ENCODE measurements at regions not wholly inside any gene's neighbourhood (a gene's known extent, or its start where the extent isn't known, plus 50 kb on each side); places are given as distances from the start of the nearest gene placed in this dataset.

GRCh38 chr10:21296575-21297355 lies 228.7 kb downstream of the SKIDA1 start:
- no peaks in the 10 kb centered on the region for H3K4me1 ChIP-seq (ENCODE audit: control insufficient read depth in 2 of 2, insufficient read depth in 2 of 2, low read length in 2 of 2)
- H3K27me3 ChIP-seq (ENCODE audit: control insufficient read depth in 2 of 2, insufficient read depth in 2 of 2, low read length in 2 of 2): peaks cover 5 to 11% of the 10 kb centered on the region in 2 donors
- H3K27ac ChIP-seq (ENCODE audit: low read depth in 2 of 2, low read length in 2 of 2): no peak overlapping the region
- no peak overlapping the region for H3K4me3 ChIP-seq (ENCODE audit: low read length in 2 of 2)
- no peak overlapping the region for H3K9ac ChIP-seq (ENCODE audit: low read depth in 1 of 2, low read length in 2 of 2)
- no peaks in the 10 kb centered on the region for H3K36me3 ChIP-seq (ENCODE audit: control insufficient read depth in 2 of 2, insufficient read depth in 2 of 2, low read length in 2 of 2)
- H3K9me3 ChIP-seq (ENCODE audit: control insufficient read depth in 2 of 2, low read length in 2 of 2): no peaks in the 10 kb centered on the region

GRCh38 chr10:21293518-21294356 lies 231.7 kb downstream of the SKIDA1 start:
- H3K4me3 ChIP-seq (ENCODE audit: low read length in 2 of 2): no peak overlapping the region
- H3K9me3 ChIP-seq (ENCODE audit: control insufficient read depth in 2 of 2, low read length in 2 of 2): no peaks in the 10 kb centered on the region
- H3K36me3 ChIP-seq (ENCODE audit: control insufficient read depth in 2 of 2, insufficient read depth in 2 of 2, low read length in 2 of 2): no peaks in the 10 kb centered on the region
- no peak overlapping the region for H3K9ac ChIP-seq (ENCODE audit: low read depth in 1 of 2, low read length in 2 of 2)
- H3K4me1 ChIP-seq (ENCODE audit: control insufficient read depth in 2 of 2, insufficient read depth in 2 of 2, low read length in 2 of 2): no peaks in the 10 kb centered on the region
- no peak overlapping the region for H3K27ac ChIP-seq (ENCODE audit: low read depth in 2 of 2, low read length in 2 of 2)
- H3K27me3 ChIP-seq (ENCODE audit: control insufficient read depth in 2 of 2, insufficient read depth in 2 of 2, low read length in 2 of 2): peaks cover 5 to 11% of the 10 kb centered on the region in 2 donors

GRCh38 chr10:21292763-21293517 lies 232.5 kb downstream of the SKIDA1 start:
- H3K9ac ChIP-seq (ENCODE audit: low read depth in 1 of 2, low read length in 2 of 2): no peak overlapping the region

DNA sequence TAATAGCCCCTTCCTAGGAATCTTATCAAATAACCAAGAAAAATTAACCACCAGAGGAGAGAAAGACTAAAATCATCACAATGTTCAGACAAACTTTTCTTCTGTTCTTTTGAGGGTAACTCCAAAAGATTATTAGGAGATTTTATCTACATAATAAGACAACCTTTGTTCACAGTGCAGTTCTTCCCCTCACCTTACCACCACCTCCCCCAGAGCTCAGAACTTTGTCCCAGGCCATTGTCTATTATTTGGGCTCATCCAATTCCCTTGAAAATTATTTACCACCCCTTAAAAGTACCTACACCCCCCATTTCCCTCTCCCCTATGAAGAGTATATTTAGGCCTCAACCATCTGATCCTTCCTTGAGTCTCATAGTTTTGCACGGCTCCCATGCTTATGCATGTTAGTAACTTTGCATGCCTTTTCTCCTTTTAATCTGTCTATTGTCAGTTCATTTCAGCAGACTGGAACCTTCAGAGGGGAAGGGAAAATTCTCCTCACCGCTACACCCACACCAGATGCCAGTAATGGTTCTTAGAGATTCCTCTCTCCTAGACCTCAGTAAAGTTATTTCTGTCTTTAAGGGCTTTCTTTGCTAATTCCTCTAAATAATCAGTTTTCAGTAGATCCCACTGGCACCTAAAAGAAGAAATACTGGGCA lies 234.9 kb downstream of the SKIDA1 start:
- Histone ChIP-seq H3K36me3 (ENCODE audit: control insufficient read depth in 2 of 2, insufficient read depth in 2 of 2, low read length in 2 of 2) (no peaks in the 10 kb centered on the region), H3K27me3 (ENCODE audit: control insufficient read depth in 2 of 2, insufficient read depth in 2 of 2, low read length in 2 of 2) (peaks cover 5 to 11% of the 10 kb centered on the region in 2 donors), H3K27ac (ENCODE audit: low read depth in 2 of 2, low read length in 2 of 2) (no peak overlapping the region), H3K4me1 (ENCODE audit: control insufficient read depth in 2 of 2, insufficient read depth in 2 of 2, low read length in 2 of 2) (no peaks in the 10 kb centered on the region), H3K4me3 (ENCODE audit: low read length in 2 of 2) (no peak overlapping the region), H3K9me3 (ENCODE audit: control insufficient read depth in 2 of 2, low read length in 2 of 2) (no peaks in the 10 kb centered on the region), H3K9ac (ENCODE audit: low read depth in 1 of 2, low read length in 2 of 2) (no peak overlapping the region)

More at GRCh38 chr10:21292763-21293517, 232.5 kb downstream of the SKIDA1 start:
- Histone ChIP-seq H3K36me3 (ENCODE audit: control insufficient read depth in 2 of 2, insufficient read depth in 2 of 2, low read length in 2 of 2) (no peaks in the 10 kb centered on the region), H3K27ac (ENCODE audit: low read depth in 2 of 2, low read length in 2 of 2) (no peak overlapping the region), H3K27me3 (ENCODE audit: control insufficient read depth in 2 of 2, insufficient read depth in 2 of 2, low read length in 2 of 2) (peaks cover 5 to 11% of the 10 kb centered on the region in 2 donors), H3K4me3 (ENCODE audit: low read length in 2 of 2) (peak overlapping the region in 1 of 2 donors; percentile 46), H3K9me3 (ENCODE audit: control insufficient read depth in 2 of 2, low read length in 2 of 2) (no peaks in the 10 kb centered on the region), H3K4me1 (ENCODE audit: control insufficient read depth in 2 of 2, insufficient read depth in 2 of 2, low read length in 2 of 2) (no peaks in the 10 kb centered on the region)

DNA sequence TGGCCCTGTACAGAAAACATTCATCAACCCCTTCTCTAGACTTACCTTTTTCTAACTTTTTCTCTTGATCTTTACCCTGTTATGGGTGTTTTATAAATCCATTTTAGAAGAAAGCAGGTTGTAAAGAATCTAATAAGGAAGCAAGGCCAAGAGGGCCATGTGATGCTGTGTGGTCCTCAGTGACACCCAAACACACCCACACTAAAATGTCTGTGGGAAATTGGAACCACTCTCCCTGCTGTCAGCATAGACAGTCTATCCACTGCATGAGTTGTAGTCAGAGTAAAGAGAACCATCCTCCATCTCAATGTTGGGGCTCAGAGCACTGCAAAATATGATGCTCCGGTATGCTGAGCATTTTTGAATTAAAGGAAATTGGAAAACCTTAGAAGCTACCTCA lies 235.5 kb downstream of the SKIDA1 start:
- Histone ChIP-seq H3K9ac (ENCODE audit: low read depth in 1 of 2, low read length in 2 of 2) (no peak overlapping the region), H3K4me3 (ENCODE audit: low read length in 2 of 2) (no peak overlapping the region), H3K27ac (ENCODE audit: low read depth in 2 of 2, low read length in 2 of 2) (no peak overlapping the region), H3K27me3 (ENCODE audit: control insufficient read depth in 2 of 2, insufficient read depth in 2 of 2, low read length in 2 of 2) (peaks cover 5 to 11% of the 10 kb centered on the region in 2 donors), H3K36me3 (ENCODE audit: control insufficient read depth in 2 of 2, insufficient read depth in 2 of 2, low read length in 2 of 2) (no peaks in the 10 kb centered on the region), H3K9me3 (ENCODE audit: control insufficient read depth in 2 of 2, low read length in 2 of 2) (no peaks in the 10 kb centered on the region), H3K4me1 (ENCODE audit: control insufficient read depth in 2 of 2, insufficient read depth in 2 of 2, low read length in 2 of 2) (no peaks in the 10 kb centered on the region)

DNA sequence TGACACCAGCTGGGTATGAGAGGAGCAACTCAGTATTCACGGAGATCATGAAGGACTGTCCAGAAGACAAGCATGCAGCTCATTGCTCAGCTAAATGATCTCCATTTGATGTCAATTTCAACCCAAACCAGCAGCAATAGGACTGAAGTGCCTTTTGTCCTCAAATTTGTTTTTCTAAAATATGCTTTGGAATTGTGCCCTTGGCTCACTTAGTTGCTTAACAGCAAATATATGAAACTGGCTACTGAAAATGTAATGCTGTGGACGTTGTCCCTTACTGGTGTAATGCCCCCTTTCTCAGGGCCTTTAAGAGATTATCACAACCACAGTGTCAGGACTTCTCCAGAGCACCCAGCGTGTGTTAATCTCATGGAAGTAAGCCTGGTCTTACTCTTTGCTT lies 236.2 kb downstream of the SKIDA1 start:
- Histone ChIP-seq H3K9ac (ENCODE audit: low read depth in 1 of 2, low read length in 2 of 2) (no peak overlapping the region), H3K4me3 (ENCODE audit: low read length in 2 of 2) (no peak overlapping the region), H3K4me1 (ENCODE audit: control insufficient read depth in 2 of 2, insufficient read depth in 2 of 2, low read length in 2 of 2) (no peaks in the 10 kb centered on the region), H3K27ac (ENCODE audit: low read depth in 2 of 2, low read length in 2 of 2) (no peak overlapping the region), H3K36me3 (ENCODE audit: control insufficient read depth in 2 of 2, insufficient read depth in 2 of 2, low read length in 2 of 2) (no peaks in the 10 kb centered on the region), H3K27me3 (ENCODE audit: control insufficient read depth in 2 of 2, insufficient read depth in 2 of 2, low read length in 2 of 2) (peaks cover 5 to 11% of the 10 kb centered on the region in 2 donors), H3K9me3 (ENCODE audit: control insufficient read depth in 2 of 2, low read length in 2 of 2) (no peaks in the 10 kb centered on the region)

DNA sequence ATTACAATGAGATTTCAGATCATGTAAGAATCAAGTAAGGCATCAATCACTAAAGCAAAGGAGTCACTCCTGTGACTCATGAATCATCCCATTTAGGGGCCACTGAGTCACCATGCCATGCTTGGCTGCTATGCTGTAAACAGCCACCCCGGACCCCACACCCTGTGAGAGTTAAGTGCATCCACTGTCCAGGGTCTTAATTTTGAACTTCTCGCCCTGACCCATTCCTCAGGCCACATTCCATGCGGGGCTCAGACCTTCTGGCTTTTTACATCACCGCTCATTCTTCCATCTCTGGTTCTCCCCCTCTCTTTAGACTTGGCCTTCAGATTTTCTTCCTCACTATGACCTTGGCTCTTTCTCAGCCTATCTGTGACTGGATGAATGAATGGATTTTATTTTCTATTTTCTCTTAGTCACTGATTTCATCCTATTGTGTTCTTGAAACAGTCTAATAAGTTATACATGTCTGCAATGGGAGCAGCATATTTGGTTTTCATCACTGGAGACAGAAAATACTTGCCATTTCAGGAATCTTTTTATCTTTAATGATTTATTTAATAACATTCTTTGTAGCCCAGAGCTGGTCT lies 239.6 kb downstream of the SKIDA1 start:
- H3K9ac ChIP-seq (ENCODE audit: low read depth in 1 of 2, low read length in 2 of 2): no peak overlapping the region
- H3K4me1 ChIP-seq (ENCODE audit: control insufficient read depth in 2 of 2, insufficient read depth in 2 of 2, low read length in 2 of 2): no peaks in the 10 kb centered on the region
- no peak overlapping the region for H3K4me3 ChIP-seq (ENCODE audit: low read length in 2 of 2)
- H3K27me3 ChIP-seq (ENCODE audit: control insufficient read depth in 2 of 2, insufficient read depth in 2 of 2, low read length in 2 of 2): no peaks in the 10 kb centered on the region
- H3K9me3 ChIP-seq (ENCODE audit: control insufficient read depth in 2 of 2, low read length in 2 of 2): no peaks in the 10 kb centered on the region
- H3K27ac ChIP-seq (ENCODE audit: low read depth in 2 of 2, low read length in 2 of 2): no peak overlapping the region
- H3K36me3 ChIP-seq (ENCODE audit: control insufficient read depth in 2 of 2, insufficient read depth in 2 of 2, low read length in 2 of 2): no peaks in the 10 kb centered on the region

DNA sequence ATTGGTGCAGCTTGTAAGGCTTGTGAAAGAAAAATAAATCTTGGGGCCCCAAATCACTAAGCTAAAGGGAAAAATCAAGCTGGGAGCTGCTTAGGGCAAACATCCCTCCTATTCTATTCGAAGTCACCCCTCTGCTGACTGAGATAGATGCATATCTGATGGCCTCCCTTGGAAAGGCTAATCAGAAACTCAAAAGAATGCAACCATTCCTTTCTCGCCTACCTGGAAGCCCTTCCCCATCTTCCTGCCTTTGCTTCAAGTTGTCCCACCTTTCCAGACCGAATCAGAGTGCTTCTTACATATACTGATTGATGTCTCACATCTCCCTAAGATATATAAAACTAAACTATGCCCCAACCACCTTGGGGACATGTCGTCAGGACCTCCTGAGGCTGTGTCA lies 240.3 kb downstream of the SKIDA1 start:
- H3K4me1 ChIP-seq (ENCODE audit: control insufficient read depth in 2 of 2, insufficient read depth in 2 of 2, low read length in 2 of 2): no peaks in the 10 kb centered on the region
- no peak overlapping the region for H3K9ac ChIP-seq (ENCODE audit: low read depth in 1 of 2, low read length in 2 of 2)
- H3K27ac ChIP-seq (ENCODE audit: low read depth in 2 of 2, low read length in 2 of 2): no peak overlapping the region
- no peak overlapping the region for H3K4me3 ChIP-seq (ENCODE audit: low read length in 2 of 2)
- no peaks in the 10 kb centered on the region for H3K36me3 ChIP-seq (ENCODE audit: control insufficient read depth in 2 of 2, insufficient read depth in 2 of 2, low read length in 2 of 2)
- H3K27me3 ChIP-seq (ENCODE audit: control insufficient read depth in 2 of 2, insufficient read depth in 2 of 2, low read length in 2 of 2): no peaks in the 10 kb centered on the region
- no peaks in the 10 kb centered on the region for H3K9me3 ChIP-seq (ENCODE audit: control insufficient read depth in 2 of 2, low read length in 2 of 2)

DNA sequence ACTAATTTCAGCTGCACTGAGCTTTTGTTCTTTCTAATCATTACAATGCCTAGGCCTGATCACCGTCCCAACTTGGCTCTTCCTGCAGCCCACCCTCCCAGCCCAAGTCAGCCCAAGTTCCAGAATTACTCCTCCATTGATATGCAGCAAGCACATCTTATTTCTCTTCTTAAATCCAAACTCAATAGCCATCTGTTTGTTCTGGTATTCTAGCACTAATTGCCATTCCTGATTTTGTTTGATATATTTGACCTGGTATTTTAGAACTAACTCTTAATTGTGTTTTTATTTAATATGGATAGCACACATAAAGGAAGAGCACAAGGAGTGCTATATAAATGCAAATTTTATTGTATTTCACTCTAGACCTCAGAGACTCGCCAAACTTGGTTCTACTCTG lies 241.2 kb downstream of the SKIDA1 start:
- no peak overlapping the region for H3K9ac ChIP-seq (ENCODE audit: low read depth in 1 of 2, low read length in 2 of 2)
- H3K9me3 ChIP-seq (ENCODE audit: control insufficient read depth in 2 of 2, low read length in 2 of 2): no peaks in the 10 kb centered on the region
- H3K27ac ChIP-seq (ENCODE audit: low read depth in 2 of 2, low read length in 2 of 2): no peak overlapping the region
- H3K4me1 ChIP-seq (ENCODE audit: control insufficient read depth in 2 of 2, insufficient read depth in 2 of 2, low read length in 2 of 2): no peaks in the 10 kb centered on the region
- no peaks in the 10 kb centered on the region for H3K36me3 ChIP-seq (ENCODE audit: control insufficient read depth in 2 of 2, insufficient read depth in 2 of 2, low read length in 2 of 2)
- H3K4me3 ChIP-seq (ENCODE audit: low read length in 2 of 2): no peak overlapping the region
- no peaks in the 10 kb centered on the region for H3K27me3 ChIP-seq (ENCODE audit: control insufficient read depth in 2 of 2, insufficient read depth in 2 of 2, low read length in 2 of 2)

Data from mucosa of rectum (tissue), 2 donors.